ENCODE measurements at regions not wholly inside any gene's neighbourhood (a gene's known extent, or its start where the extent isn't known, plus 50 kb on each side); places are given as distances from the start of the nearest gene placed in this dataset.

DNA sequence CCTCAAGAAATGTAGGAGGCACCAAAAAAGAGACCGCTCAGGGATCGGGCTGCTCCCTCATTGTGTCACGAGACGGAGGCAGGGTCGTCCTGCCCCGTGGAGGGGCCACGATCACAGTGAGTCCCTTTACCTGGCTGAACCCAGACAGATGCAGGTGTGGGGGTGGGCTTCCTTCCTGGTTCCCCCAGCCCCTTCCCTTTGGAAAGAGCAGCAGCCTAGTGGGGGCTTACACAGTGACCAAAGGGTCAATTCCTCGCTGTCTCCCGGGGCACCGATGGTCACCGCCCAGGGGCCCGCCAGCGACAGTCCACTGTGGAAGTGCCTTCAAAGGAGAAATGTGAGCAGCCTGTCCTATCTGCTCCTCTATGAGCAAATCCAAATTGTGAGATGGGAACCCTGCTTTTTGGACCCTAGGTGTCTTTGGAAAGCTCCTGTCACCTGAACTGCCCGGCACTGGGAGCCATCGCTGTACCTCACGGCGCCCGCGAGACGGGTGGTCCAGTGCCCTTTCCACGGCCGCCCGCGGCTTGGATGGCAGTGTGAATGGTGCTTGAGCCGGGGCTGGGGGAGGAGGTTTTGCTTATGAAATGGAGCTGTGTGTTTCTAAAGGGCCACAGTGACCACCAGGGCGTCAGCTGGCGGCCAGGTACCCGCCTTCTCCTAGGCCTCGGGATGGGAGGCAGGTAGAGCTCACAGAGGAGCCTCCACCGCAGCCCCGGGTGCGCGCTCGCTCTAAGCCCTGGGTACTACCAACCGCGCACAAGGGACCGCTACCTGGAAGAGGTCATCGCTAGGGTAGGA is 155.7 kb downstream of the KLF13 start:
- H3K27ac ChIP-seq = no peak overlapping the region
- ATAC-seq (no peak), DNase-seq (peak in 1 of 3 donors; percentile 25)
- TF ChIP-seq, protein P1, sequence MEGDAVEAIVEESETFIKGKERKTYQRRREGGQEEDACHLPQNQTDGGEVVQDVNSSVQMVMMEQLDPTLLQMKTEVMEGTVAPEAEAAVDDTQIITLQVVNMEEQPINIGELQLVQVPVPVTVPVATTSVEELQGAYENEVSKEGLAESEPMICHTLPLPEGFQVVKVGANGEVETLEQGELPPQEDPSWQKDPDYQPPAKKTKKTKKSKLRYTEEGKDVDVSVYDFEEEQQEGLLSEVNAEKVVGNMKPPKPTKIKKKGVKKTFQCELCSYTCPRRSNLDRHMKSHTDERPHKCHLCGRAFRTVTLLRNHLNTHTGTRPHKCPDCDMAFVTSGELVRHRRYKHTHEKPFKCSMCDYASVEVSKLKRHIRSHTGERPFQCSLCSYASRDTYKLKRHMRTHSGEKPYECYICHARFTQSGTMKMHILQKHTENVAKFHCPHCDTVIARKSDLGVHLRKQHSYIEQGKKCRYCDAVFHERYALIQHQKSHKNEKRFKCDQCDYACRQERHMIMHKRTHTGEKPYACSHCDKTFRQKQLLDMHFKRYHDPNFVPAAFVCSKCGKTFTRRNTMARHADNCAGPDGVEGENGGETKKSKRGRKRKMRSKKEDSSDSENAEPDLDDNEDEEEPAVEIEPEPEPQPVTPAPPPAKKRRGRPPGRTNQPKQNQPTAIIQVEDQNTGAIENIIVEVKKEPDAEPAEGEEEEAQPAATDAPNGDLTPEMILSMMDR (IDR thresholded peaks at IDR 0.05) = no peak
- TF ChIP-seq POLR2A (IDR thresholded peaks at IDR 0.05) = no peak
- H3K27me3 ChIP-seq = no peaks in the 10 kb centered on the region
- no peaks in the 10 kb centered on the region for H3K4me1 ChIP-seq
- no peaks in the 10 kb centered on the region for H3K36me3 ChIP-seq
- no peak overlapping the region for H3K4me3 ChIP-seq
- no peaks in the 10 kb centered on the region for H3K9me3 ChIP-seq
- intact Hi-C loops (cut with DNase I) = loop anchor here in 1 of 2 donors (10.0 kb wide), 1 partner anchor 278 kb away; no protein-coding TSS in a partner anchor
- WGBS (ENCODE audit: insufficient coverage, low coverage, low lambda C conversion rate, missing lambda C conversion rate) = 93% methylated on average over 13 of the region's 38 CpGs

DNA sequence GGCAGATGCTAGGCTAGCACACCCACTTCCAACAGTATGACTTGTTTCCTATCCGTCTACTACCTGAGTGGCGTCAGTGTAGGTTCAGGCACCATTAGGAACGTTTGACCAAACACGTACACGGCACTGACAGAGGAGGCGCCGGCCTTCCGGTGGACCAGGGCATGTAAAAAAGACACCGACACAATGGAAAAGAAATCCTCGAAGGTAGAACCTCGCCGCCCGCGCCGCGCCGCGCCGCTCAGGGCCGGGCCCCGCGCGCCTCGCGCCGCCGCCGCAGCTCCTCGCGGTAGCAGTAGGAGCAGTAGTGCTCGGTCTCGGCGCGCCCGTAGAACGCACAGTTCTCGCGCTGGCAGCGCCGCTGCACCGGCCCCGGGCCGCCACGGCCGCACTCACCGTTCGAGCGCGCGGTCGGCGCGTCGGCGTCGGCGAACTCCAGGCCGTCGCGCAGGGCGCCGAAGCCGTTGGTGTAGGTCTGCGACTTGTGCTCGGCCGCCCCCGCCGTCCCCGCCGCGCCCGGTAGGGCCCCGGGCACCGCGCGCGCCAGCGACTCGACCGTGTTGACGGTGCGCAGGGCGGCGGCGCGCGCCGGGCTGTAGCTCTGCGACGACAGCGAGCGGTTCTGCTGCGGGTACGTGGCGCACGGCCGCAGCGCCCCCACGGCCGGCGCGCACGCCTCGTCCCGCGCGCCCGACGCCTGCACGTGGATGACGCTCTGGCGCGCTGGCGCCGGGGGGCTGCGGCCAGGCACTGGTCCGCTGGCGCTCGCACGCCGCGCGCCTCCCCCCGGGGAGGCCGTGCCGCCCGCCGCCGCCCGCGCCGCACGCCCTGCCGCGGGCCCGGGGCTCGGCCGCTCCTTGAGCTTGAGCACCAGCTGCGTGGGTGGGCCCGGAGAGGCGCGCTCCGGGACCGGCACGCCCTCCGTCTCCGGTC is 156.7 kb downstream of the KLF13 start:
- Histone ChIP-seq H3K4me1 (peaks cover 0 to 3% (median under 1%) of the 10 kb centered on the region in 4 donors), H3K27ac (no peak overlapping the region), H3K27me3 (no peaks in the 10 kb centered on the region), H3K9me3 (no peaks in the 10 kb centered on the region), H3K4me3 (peak overlapping the region in 1 of 3 donors; percentile 26), H3K36me3 (no peaks in the 10 kb centered on the region)
- TF ChIP-seq POLR2A (IDR thresholded peaks at IDR 0.05) = peak; percentile 7
- TF ChIP-seq, protein P1 (IDR thresholded peaks at IDR 0.05) = no peak
- DNase-seq (peak in 1 of 3 donors; percentile 31), ATAC-seq (peak in 1 of 4 donors; percentile 17)
- intact Hi-C loops (cut with DNase I) = loop anchor here in 1 of 2 donors (10.0 kb wide), 1 partner anchor 279 kb away; no protein-coding TSS in a partner anchor
- 14% methylated on average over 8 of the region's 147 CpGs for WGBS (ENCODE audit: insufficient coverage, low coverage, low lambda C conversion rate, missing lambda C conversion rate)

GRCh38 chr15:31483986-31484951 is 157.6 kb downstream of the KLF13 start:
- intact Hi-C loops (cut with DNase I) = loop anchor here in 1 of 2 donors (10.0 kb wide), 1 partner anchor 279 kb away; no protein-coding TSS in a partner anchor
- ATAC-seq = no peak
- no peaks in the 10 kb centered on the region for H3K36me3 ChIP-seq
- no peak overlapping the region for H3K27ac ChIP-seq
- 85% methylated on average over 24 of the region's 100 CpGs for WGBS (ENCODE audit: insufficient coverage, low coverage, low lambda C conversion rate, missing lambda C conversion rate)
- H3K27me3 ChIP-seq = no peaks in the 10 kb centered on the region
- no peaks in the 10 kb centered on the region for H3K9me3 ChIP-seq
- peak in 1 of 3 donors; percentile 42 for DNase-seq
- H3K4me1 ChIP-seq = peaks cover 0 to 11% (median 5%) of the 10 kb centered on the region in 4 donors
- no peak overlapping the region for H3K4me3 ChIP-seq
- no peak for TF ChIP-seq POLR2A (IDR thresholded peaks at IDR 0.05)
- TF ChIP-seq, protein P1 (IDR thresholded peaks at IDR 0.05) = no peak

All from right lobe of liver (tissue), 6 donors.